ENCODE measurements at regions not wholly inside any gene's neighbourhood (a gene's known extent, or its start where the extent isn't known, plus 50 kb on each side); places are given as distances from the start of the nearest gene placed in this dataset.

GRCh38 chr3:41041462-41041861 is 157.8 kb upstream of the CTNNB1 start:
- no peak overlapping the region for H3K4me3 ChIP-seq
- H3K9me3 ChIP-seq (replicated peaks; ENCODE audit: control insufficient read depth, insufficient read depth, low read depth, low read length), result no peaks in the 10 kb centered on the region
- ATAC-seq (no peak), DNase-seq (ENCODE audit: extremely low read depth in 1 of 4, low spot score in 3 of 4) (no peak), FAIRE-seq (no peak)
- H3K27me3 ChIP-seq (ENCODE audit: control insufficient read depth in 2 of 2, insufficient read depth in 2 of 2, low read length in 2 of 2), result peaks cover 4 to 16% of the 10 kb centered on the region in 2 experiments; a peak in 4 of 5 replicates
- H4K20me1 ChIP-seq (replicated peaks; ENCODE audit: control insufficient read depth, insufficient read depth, low read length), result no peaks in the 10 kb centered on the region
- H3K4me2 ChIP-seq (ENCODE audit: insufficient read depth, low read length), result no peak overlapping the region
- ChIA-PET CTCF (ENCODE audit: low intra/inter-chr PET ratio) (no interaction called here), POLR2A (no interaction called here)
- no peaks in the 10 kb centered on the region for H3K79me2 ChIP-seq (ENCODE audit: control insufficient read depth, insufficient read depth, low read length)
- TF ChIP-seq BACH1 (tag; IDR thresholded peaks at IDR 0.05) (no peak), ZNF239 (CRISPR knock-in tag; IDR thresholded peaks at IDR 0.05) (no peak), ZBTB1 (CRISPR knock-in tag; IDR thresholded peaks at IDR 0.05; ENCODE audit: borderline replicate concordance, low read depth) (no peak), RERE (CRISPR knock-in tag; IDR thresholded peaks at IDR 0.05; ENCODE audit: borderline replicate concordance) (no peak), ZNF316 (IDR thresholded peaks at IDR 0.05) (no peak), FOXA3 (CRISPR knock-in tag; conservative IDR thresholded peaks at IDR 0.05 in 1 of 2, IDR thresholded peaks at IDR 0.05 in 1 of 2) (no peak)
- no peak overlapping the region for H3K27ac ChIP-seq (ENCODE audit: extremely low read depth, low read depth, low read length)
- no peaks in the 10 kb centered on the region for H3K36me3 ChIP-seq (ENCODE audit: control insufficient read depth, insufficient read depth, low read length)
- H3K9me1 ChIP-seq (ENCODE audit: control insufficient read depth, insufficient read depth, low read length), result no peaks in the 10 kb centered on the region
- H3K9ac ChIP-seq (ENCODE audit: insufficient read depth in 1 of 2, low read depth in 2 of 2, low read length in 2 of 2), result no peak overlapping the region
- in situ Hi-C loops (cut with MboI), result no loop called here
- no peak overlapping the region for H2AFZ ChIP-seq (ENCODE audit: low read depth, low read length)
- no TSS peak for BruUV-seq (replicated peaks)
- peaks cover 0 to 5% of the 10 kb centered on the region in 2 experiments; a peak in 2 of 5 replicates for H3K4me1 ChIP-seq (replicated peaks in 1 of 2; ENCODE audit: control insufficient read depth in 2 of 2, insufficient read depth in 2 of 2, low read length in 2 of 2)
- intact Hi-C loops (cut with micrococcal nuclease), result no loop called here
- 0% methylated on average over 4 of the region's 4 CpGs for WGBS (ENCODE audit: insufficient coverage, low coverage, missing lambda C conversion rate)
